ENCODE measurements at regions not wholly inside any gene's neighbourhood (a gene's known extent, or its start where the extent isn't known, plus 50 kb on each side); places are given as distances from the start of the nearest gene placed in this dataset.

GRCh38 chr13:108475181-108475580 is 154.2 kb upstream of the MYO16 start:
- Mint-ChIP-seq H3K36me3 (no peaks in the 10 kb centered on the region), H3K27me3 (peaks cover 8% of the 10 kb centered on the region), H3K9me3 (peaks cover 5% of the 10 kb centered on the region), H3K27ac (no peak overlapping the region), H3K4me1 (ENCODE audit: unreplicated experiment) (no peaks in the 10 kb centered on the region), H3K4me3 (no peak overlapping the region)
- no peak for DNase-seq (ENCODE audit: extremely low spot score, unreplicated experiment)
- no peak for TF ChIP-seq CTCF (conservative IDR thresholded peaks at IDR 0.05)

GRCh38 chr13:108477376-108477775 is 152.0 kb upstream of the MYO16 start:
- Mint-ChIP-seq H3K9me3 (no peaks in the 10 kb centered on the region), H3K36me3 (no peaks in the 10 kb centered on the region), H3K27ac (no peak overlapping the region), H3K27me3 (peaks cover 4% of the 10 kb centered on the region), H3K4me1 (ENCODE audit: unreplicated experiment) (no peaks in the 10 kb centered on the region), H3K4me3 (no peak overlapping the region)
- TF ChIP-seq CTCF (conservative IDR thresholded peaks at IDR 0.05) = no peak
- no peak for DNase-seq (ENCODE audit: extremely low spot score, unreplicated experiment)

GRCh38 chr13:108478179-108478578 is 151.2 kb upstream of the MYO16 start:
- peaks cover 4% of the 10 kb centered on the region for H3K27me3 Mint-ChIP-seq
- H3K9me3 Mint-ChIP-seq = no peaks in the 10 kb centered on the region
- no peak for TF ChIP-seq CTCF (conservative IDR thresholded peaks at IDR 0.05)
- H3K4me1 Mint-ChIP-seq (ENCODE audit: unreplicated experiment) = no peaks in the 10 kb centered on the region
- DNase-seq (ENCODE audit: extremely low spot score, unreplicated experiment) = no peak
- H3K4me3 Mint-ChIP-seq = no peak overlapping the region
- H3K36me3 Mint-ChIP-seq = no peaks in the 10 kb centered on the region
- no peak overlapping the region for H3K27ac Mint-ChIP-seq

GRCh38 chr13:108483981-108484380 is 145.4 kb upstream of the MYO16 start:
- no peak overlapping the region for H3K4me3 Mint-ChIP-seq
- H3K27ac Mint-ChIP-seq = no peak overlapping the region
- no peaks in the 10 kb centered on the region for H3K36me3 Mint-ChIP-seq
- no peak for TF ChIP-seq CTCF (conservative IDR thresholded peaks at IDR 0.05)
- no peak for DNase-seq (ENCODE audit: extremely low spot score, unreplicated experiment)
- no peaks in the 10 kb centered on the region for H3K4me1 Mint-ChIP-seq (ENCODE audit: unreplicated experiment)
- no peaks in the 10 kb centered on the region for H3K9me3 Mint-ChIP-seq
- H3K27me3 Mint-ChIP-seq = peaks cover 3% of the 10 kb centered on the region

- Mint-ChIP-seq H3K4me1 (ENCODE audit: unreplicated experiment) (no peaks in the 10 kb centered on the region), H3K4me3 (no peak overlapping the region), H3K9me3 (peaks cover 4% of the 10 kb centered on the region), H3K27ac (no peak overlapping the region), H3K36me3 (no peaks in the 10 kb centered on the region), H3K27me3 (peaks cover 24% of the 10 kb centered on the region)
- no peak for TF ChIP-seq CTCF (conservative IDR thresholded peaks at IDR 0.05)
- DNase-seq (ENCODE audit: extremely low spot score, unreplicated experiment) = no peak
These were observed 143.3 kb upstream of the MYO16 start for GRCh38 chr13:108486096-108486495.

Measured in type B pancreatic cell (in vitro differentiated cells).